ENCODE measurements at regions not wholly inside any gene's neighbourhood (a gene's known extent, or its start where the extent isn't known, plus 50 kb on each side); places are given as distances from the start of the nearest gene placed in this dataset.

DNA sequence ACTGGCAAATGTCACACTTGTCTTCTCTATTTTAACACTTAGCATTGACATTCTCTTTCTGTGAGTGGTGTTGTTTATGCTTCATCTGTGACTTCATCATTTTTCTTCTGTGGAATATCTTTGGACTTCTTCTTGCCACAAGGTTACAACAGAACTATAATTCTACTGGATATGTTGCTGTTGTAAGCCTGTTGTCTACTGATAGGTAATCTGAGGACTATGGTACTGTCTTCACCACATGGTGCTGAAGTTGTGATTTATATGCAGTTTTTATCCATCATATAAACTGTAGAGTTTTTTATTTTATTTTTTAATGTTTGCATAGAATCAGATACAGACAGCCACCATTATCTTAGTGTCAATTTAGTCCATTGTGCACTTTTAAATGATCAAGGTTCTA lies 622.2 kb upstream of the CNTN5 start:
- H3K36me3 ChIP-seq = no peaks in the 10 kb centered on the region
- no peaks in the 10 kb centered on the region for H3K36me3 Mint-ChIP-seq
- H3K79me2 ChIP-seq (ENCODE audit: low read depth) = no peaks in the 10 kb centered on the region
- no peak overlapping the region for H3K9ac ChIP-seq
- H3K4me3 ChIP-seq = no peak overlapping the region
- no peaks in the 10 kb centered on the region for H3K27me3 Mint-ChIP-seq (ENCODE audit: insufficient read depth, low read depth)
- H4K20me1 ChIP-seq (ENCODE audit: low read depth) = no peaks in the 10 kb centered on the region
- no peaks in the 10 kb centered on the region for H3K9me3 Mint-ChIP-seq
- H3F3A ChIP-seq (ENCODE audit: low read depth) = no peaks in the 10 kb centered on the region
- no peaks in the 10 kb centered on the region for H3K4me1 Mint-ChIP-seq
- H3K27ac ChIP-seq = no peak overlapping the region
- TF ChIP-seq EZH2phosphoT487 (IDR thresholded peaks at IDR 0.05) (no peak), EZH2 (IDR thresholded peaks at IDR 0.05) (no peak)
- TF ChIP-seq, protein P1, sequence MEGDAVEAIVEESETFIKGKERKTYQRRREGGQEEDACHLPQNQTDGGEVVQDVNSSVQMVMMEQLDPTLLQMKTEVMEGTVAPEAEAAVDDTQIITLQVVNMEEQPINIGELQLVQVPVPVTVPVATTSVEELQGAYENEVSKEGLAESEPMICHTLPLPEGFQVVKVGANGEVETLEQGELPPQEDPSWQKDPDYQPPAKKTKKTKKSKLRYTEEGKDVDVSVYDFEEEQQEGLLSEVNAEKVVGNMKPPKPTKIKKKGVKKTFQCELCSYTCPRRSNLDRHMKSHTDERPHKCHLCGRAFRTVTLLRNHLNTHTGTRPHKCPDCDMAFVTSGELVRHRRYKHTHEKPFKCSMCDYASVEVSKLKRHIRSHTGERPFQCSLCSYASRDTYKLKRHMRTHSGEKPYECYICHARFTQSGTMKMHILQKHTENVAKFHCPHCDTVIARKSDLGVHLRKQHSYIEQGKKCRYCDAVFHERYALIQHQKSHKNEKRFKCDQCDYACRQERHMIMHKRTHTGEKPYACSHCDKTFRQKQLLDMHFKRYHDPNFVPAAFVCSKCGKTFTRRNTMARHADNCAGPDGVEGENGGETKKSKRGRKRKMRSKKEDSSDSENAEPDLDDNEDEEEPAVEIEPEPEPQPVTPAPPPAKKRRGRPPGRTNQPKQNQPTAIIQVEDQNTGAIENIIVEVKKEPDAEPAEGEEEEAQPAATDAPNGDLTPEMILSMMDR (IDR thresholded peaks at IDR 0.05) = no peak
- no peak overlapping the region for H3K27ac Mint-ChIP-seq
- H3K4me3 Mint-ChIP-seq = no peak overlapping the region
- DNase-seq (ENCODE audit: low spot score) = no peak
- H3K4me1 ChIP-seq = no peaks in the 10 kb centered on the region
- H2AFZ ChIP-seq (replicated peaks) = no peak overlapping the region
- no peaks in the 10 kb centered on the region for H3K27me3 ChIP-seq
- no peaks in the 10 kb centered on the region for H3K9me3 ChIP-seq (ENCODE audit: low read depth)
- H3K4me2 ChIP-seq = no peak overlapping the region

DNA sequence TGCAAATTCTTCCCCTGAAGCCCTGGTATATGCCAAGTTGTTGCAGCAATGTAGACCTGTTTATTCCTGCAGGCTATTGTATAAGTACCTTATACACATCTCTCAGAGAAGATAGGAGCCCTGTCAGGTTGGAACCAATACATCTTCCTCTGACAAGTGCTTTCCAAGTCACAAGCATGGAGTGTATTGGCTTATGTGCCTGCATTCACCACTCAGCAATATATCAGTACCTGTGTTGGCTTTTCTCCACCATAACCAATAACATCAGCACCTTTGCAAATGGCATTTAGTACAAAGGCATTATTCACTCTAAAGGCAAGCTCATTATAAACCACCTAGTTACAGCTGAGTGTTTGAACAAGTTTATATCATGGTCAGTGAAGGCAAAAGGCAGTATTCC lies 611.7 kb upstream of the CNTN5 start:
- Histone ChIP-seq H3K9ac (no peak overlapping the region), H3K27me3 (no peaks in the 10 kb centered on the region), H4K20me1 (ENCODE audit: low read depth) (no peaks in the 10 kb centered on the region), H3K4me3 (no peak overlapping the region), H3K27ac (no peak overlapping the region), H3K9me3 (ENCODE audit: low read depth) (no peaks in the 10 kb centered on the region), H3F3A (ENCODE audit: low read depth) (no peaks in the 10 kb centered on the region), H3K4me2 (no peak overlapping the region), H3K36me3 (no peaks in the 10 kb centered on the region), H3K79me2 (ENCODE audit: low read depth) (no peaks in the 10 kb centered on the region), H3K4me1 (peaks cover 6% of the 10 kb centered on the region), H2AFZ (replicated peaks) (no peak overlapping the region)
- H3K4me3 Mint-ChIP-seq = no peak overlapping the region
- H3K27ac Mint-ChIP-seq = no peak overlapping the region
- H3K36me3 Mint-ChIP-seq = no peaks in the 10 kb centered on the region
- H3K27me3 Mint-ChIP-seq (ENCODE audit: insufficient read depth, low read depth) = no peaks in the 10 kb centered on the region
- no peaks in the 10 kb centered on the region for H3K9me3 Mint-ChIP-seq
- no peak for DNase-seq (ENCODE audit: low spot score)
- TF ChIP-seq EZH2phosphoT487 (IDR thresholded peaks at IDR 0.05) (no peak), EZH2 (IDR thresholded peaks at IDR 0.05) (no peak)
- TF ChIP-seq, protein P1 (IDR thresholded peaks at IDR 0.05) = no peak
- H3K4me1 Mint-ChIP-seq = peaks cover 8% of the 10 kb centered on the region

DNA sequence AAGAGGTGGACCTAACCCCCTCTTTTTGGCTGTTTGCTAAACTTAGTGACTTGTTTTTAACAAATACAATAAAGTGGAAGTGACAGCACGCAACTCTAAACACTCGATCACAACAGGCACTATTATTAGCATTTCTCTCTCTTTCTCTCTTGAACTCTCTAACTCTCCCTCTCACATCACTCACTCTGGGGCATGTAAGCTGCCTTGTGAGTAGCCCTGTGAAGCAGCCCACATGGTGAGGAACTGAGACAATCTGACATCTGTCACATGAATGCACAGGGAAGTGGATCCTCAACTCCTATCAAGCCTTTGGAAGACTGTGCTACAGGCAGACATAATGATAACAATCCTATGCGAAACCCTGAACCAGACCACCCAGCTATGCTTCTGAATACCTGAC lies 609.0 kb upstream of the CNTN5 start:
- H3K27ac Mint-ChIP-seq = no peak overlapping the region
- peak; percentile 34 for DNase-seq (ENCODE audit: low spot score)
- no peaks in the 10 kb centered on the region for H3K9me3 ChIP-seq (ENCODE audit: low read depth)
- no peak overlapping the region for H3K27ac ChIP-seq
- H3K27me3 ChIP-seq = no peaks in the 10 kb centered on the region
- H3K9ac ChIP-seq = no peak overlapping the region
- H3K4me3 Mint-ChIP-seq = no peak overlapping the region
- no peak overlapping the region for H3K4me2 ChIP-seq
- no peaks in the 10 kb centered on the region for H3K36me3 Mint-ChIP-seq
- no peak overlapping the region for H2AFZ ChIP-seq (replicated peaks)
- peaks cover 6% of the 10 kb centered on the region for H3K4me1 ChIP-seq
- H3K27me3 Mint-ChIP-seq (ENCODE audit: insufficient read depth, low read depth) = peaks cover 2% of the 10 kb centered on the region
- H3K36me3 ChIP-seq = no peaks in the 10 kb centered on the region
- TF ChIP-seq EZH2phosphoT487 (IDR thresholded peaks at IDR 0.05) (no peak), EZH2 (IDR thresholded peaks at IDR 0.05) (no peak)
- TF ChIP-seq, protein P1 (IDR thresholded peaks at IDR 0.05) = no peak
- H4K20me1 ChIP-seq (ENCODE audit: low read depth) = no peaks in the 10 kb centered on the region
- H3K4me3 ChIP-seq = no peak overlapping the region
- no peaks in the 10 kb centered on the region for H3K9me3 Mint-ChIP-seq
- peaks cover 8% of the 10 kb centered on the region for H3K4me1 Mint-ChIP-seq
- no peaks in the 10 kb centered on the region for H3F3A ChIP-seq (ENCODE audit: low read depth)
- no peaks in the 10 kb centered on the region for H3K79me2 ChIP-seq (ENCODE audit: low read depth)
